ENCODE measurements at regions not wholly inside any gene's neighbourhood (a gene's known extent, or its start where the extent isn't known, plus 50 kb on each side); places are given as distances from the start of the nearest gene placed in this dataset.

- TF ChIP-seq CHD7 (IDR thresholded peaks at IDR 0.05; ENCODE audit: insufficient replicate concordance, low read length) = no peak
- no peak for TF ChIP-seq EP300 (IDR thresholded peaks at IDR 0.05; ENCODE audit: borderline replicate concordance in 1 of 2, low read depth in 2 of 2, low read length in 2 of 2)
- TF ChIP-seq RXRA (IDR thresholded peaks at IDR 0.05; ENCODE audit: insufficient read depth, low read depth, low read length) = no peak
- no peak for TF ChIP-seq CREB1 (IDR thresholded peaks at IDR 0.05)
- TF ChIP-seq CBX5 (IDR thresholded peaks at IDR 0.05; ENCODE audit: low read depth, low read length) = no peak
- no peak for TF ChIP-seq SP1 (IDR thresholded peaks at IDR 0.05; ENCODE audit: low read depth, low read length)
Observed at GRCh38 chr1:58890113-58890512, 106.3 kb upstream of the JUN start (continued).

Measured in H1 (cell line).